ENCODE measurements at regions not wholly inside any gene's neighbourhood (a gene's known extent, or its start where the extent isn't known, plus 50 kb on each side); places are given as distances from the start of the nearest gene placed in this dataset.

DNA sequence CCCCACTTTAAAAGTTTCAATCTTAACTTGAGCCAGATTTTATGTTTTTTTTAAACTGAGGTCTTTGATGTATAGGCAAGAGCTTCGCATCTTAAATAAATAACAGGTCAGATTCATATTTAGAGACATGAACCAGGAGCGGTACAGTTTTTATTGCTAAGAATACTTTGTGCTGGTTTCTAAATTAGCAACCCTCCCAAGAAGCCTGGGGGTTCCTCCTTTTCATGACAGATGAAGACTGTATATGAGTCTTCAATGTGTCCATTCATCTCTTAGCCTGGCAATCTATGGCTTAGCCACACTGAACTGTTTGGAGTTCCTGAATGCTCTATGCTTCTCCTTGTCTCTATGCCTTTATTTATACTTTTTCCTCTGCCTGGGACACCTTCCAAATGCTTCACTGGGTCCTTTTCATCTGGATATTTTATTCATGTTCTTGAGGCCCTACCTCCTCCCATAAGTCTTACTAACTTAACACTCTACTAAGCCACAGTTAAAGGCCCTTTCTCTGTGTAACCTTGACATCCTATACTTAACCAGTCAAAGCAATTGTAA, 338.6 kb downstream of the INSC start:
- no peak for TF ChIP-seq CTCF (IDR thresholded peaks at IDR 0.05; ENCODE audit: low read depth, low read length)
- no peak for TF ChIP-seq EZH2phosphoT487 (IDR thresholded peaks at IDR 0.05; ENCODE audit: low read depth)
